NB4 (cell line): ENCODE measurements at regions not wholly inside any gene's neighbourhood (a gene's known extent, or its start where the extent isn't known, plus 50 kb on each side); places are given as distances from the start of the nearest gene placed in this dataset.

Source experiments
- CTCF ChIP-seq: IDR thresholded peaks from one replicate; pipeline ENCODE4 v1.5.1; 2012; ENCODE audit warnings: low read depth, low read length
- POLR2A ChIP-seq: IDR thresholded peaks from 2 replicates; pipeline ENCODE4 v1.6.1; 2011; ENCODE audit warnings: mild to moderate bottlenecking; ENCODE audit not compliant: insufficient read length; ENCODE audit errors: extremely low read depth

GRCh38 chr7:87001214-87001613 is 58.2 kb downstream of the ELAPOR2 start:
- TF ChIP-seq CTCF (no peak), POLR2A (no peak)
